ENCODE measurements at regions not wholly inside any gene's neighbourhood (a gene's known extent, or its start where the extent isn't known, plus 50 kb on each side); places are given as distances from the start of the nearest gene placed in this dataset.

- TF ChIP-seq POLR2A (IDR thresholded peaks at IDR 0.05; ENCODE audit: low read depth, low read length): no peak
- no peak for TF ChIP-seq POLR2AphosphoS5 (IDR thresholded peaks at IDR 0.05; ENCODE audit: low read depth, low read length)
Observed at GRCh38 chr1:30286241-30286987, 437.0 kb downstream of the MATN1 start.
